HG02759 (cell line): ENCODE measurements at regions not wholly inside any gene's neighbourhood (a gene's known extent, or its start where the extent isn't known, plus 50 kb on each side); places are given as distances from the start of the nearest gene placed in this dataset.
"Not testable (repeated sequence)": the region's sequence is repeated elsewhere in the genome, so short reads cannot be mapped to it uniquely, and the experiment has no call there.

Experiments used
- ATAC-seq: cut with Tn5 transposase; IDR thresholded peaks from one replicate; pipeline ENCODE4 v1.9.1; 2021; ENCODE audit warnings: mild to moderate bottlenecking, moderate library complexity; ENCODE audit not compliant: unreplicated experiment

- ATAC-seq = no peak
Measured at GRCh38 chr6:140535511-140535910, 1161.1 kb upstream of the CITED2 start.

- ATAC-seq = no peak
Measured at GRCh38 chr6:140533526-140533925, 1159.1 kb upstream of the CITED2 start.

- ATAC-seq = no peak
Measured at GRCh38 chr6:140504776-140505175, 1130.3 kb upstream of the CITED2 start.

GRCh38 chr6:140500849-140501248 is 1126.4 kb upstream of the CITED2 start:
- no peak for ATAC-seq

- ATAC-seq = no peak
Measured at GRCh38 chr6:140499607-140500006, 1125.2 kb upstream of the CITED2 start.

GRCh38 chr6:140494321-140495108 is 1120.1 kb upstream of the CITED2 start:
- ATAC-seq = no peak

- ATAC-seq = not testable (repeated sequence)
Measured at GRCh38 chr6:140493470-140493869, 1119.0 kb upstream of the CITED2 start.

- ATAC-seq = no peak
Measured at GRCh38 chr6:140490081-140490480, 1115.6 kb upstream of the CITED2 start.

- no peak for ATAC-seq
Measured at GRCh38 chr6:140487586-140487985, 1113.1 kb upstream of the CITED2 start.

- no peak for ATAC-seq
Measured at GRCh38 chr6:140486450-140487361, 1112.3 kb upstream of the CITED2 start.

- ATAC-seq = peak; percentile 48
Measured at GRCh38 chr6:140485740-140486449, 1111.4 kb upstream of the CITED2 start.

- ATAC-seq = no peak
Measured at GRCh38 chr6:140480852-140481251, 1106.4 kb upstream of the CITED2 start.

GRCh38 chr6:140478631-140479030 is 1104.2 kb upstream of the CITED2 start:
- no peak for ATAC-seq

GRCh38 chr6:140475086-140475485 is 1100.6 kb upstream of the CITED2 start:
- ATAC-seq = no peak

- no peak for ATAC-seq
Measured at GRCh38 chr6:140464720-140465119, 1090.3 kb upstream of the CITED2 start.

GRCh38 chr6:140463312-140463710 is 1088.9 kb upstream of the CITED2 start:
- ATAC-seq = no peak

- ATAC-seq = no peak
Measured at GRCh38 chr6:140462453-140463311, 1088.2 kb upstream of the CITED2 start.

- ATAC-seq = no peak
Measured at GRCh38 chr6:140462076-140462452, 1087.6 kb upstream of the CITED2 start.

GRCh38 chr6:140460267-140460666 is 1085.8 kb upstream of the CITED2 start:
- no peak for ATAC-seq

GRCh38 chr6:140459209-140459608 is 1084.8 kb upstream of the CITED2 start:
- ATAC-seq = no peak
